Sciatic nerve (tissue), 2 donors: ENCODE measurements at regions not wholly inside any gene's neighbourhood (a gene's known extent, or its start where the extent isn't known, plus 50 kb on each side); places are given as distances from the start of the nearest gene placed in this dataset.

ENCODE experiments used
- ATAC-seq: fragments of 200-7000 bp; cut with Tn5 transposase; one replicate; pipeline ENCODE4 v1.9.1; 2020; ENCODE audit warnings: mild to moderate bottlenecking, moderate library complexity
- DNase-seq: peaks from one replicate; pipeline ENCODE4 v3.0.0-alpha.2; 2020; ENCODE audit warnings: low spot score
- intact Hi-C: fragments of 100-400 bp; cut with DNase I; formaldehyde crosslinking; loops from one replicate; pipeline ENCODE4 v1.14.2; 2022
- donor health status: DM: no; HTN: no; CAD: no.
- donor health status: DM: no; HTN: no; CAD: no.

GRCh38 chr13:26914624-26915023 lies 154.0 kb upstream of the GPR12 start:
- intact Hi-C loops = no loop called here
- ATAC-seq (no peak), DNase-seq (no peak)

DNA sequence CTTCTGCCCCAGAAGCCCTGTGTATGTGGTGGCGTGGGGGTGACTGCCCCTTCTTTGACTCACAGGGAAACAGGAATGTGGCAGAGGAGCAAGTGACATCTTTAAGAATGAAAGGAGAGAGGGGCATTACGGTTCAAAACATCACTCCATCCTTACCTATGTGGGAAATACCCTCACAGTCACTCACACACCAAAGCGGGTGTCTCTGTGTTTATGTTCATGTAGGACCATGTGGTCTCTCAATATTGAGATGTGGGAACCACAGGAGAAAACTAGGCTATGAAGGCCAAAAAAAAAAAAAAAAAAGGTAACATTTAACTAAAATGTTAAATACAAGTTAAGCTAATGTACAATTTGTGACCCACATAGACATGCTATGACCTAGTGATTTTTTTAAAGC lies 153.6 kb upstream of the GPR12 start:
- DNase-seq (no peak), ATAC-seq (no peak)
- intact Hi-C loops = no loop called here

GRCh38 chr13:26910754-26911465 lies 150.3 kb upstream of the GPR12 start:
- intact Hi-C loops = no loop called here
- no peak for DNase-seq
- ATAC-seq = no peak

DNA sequence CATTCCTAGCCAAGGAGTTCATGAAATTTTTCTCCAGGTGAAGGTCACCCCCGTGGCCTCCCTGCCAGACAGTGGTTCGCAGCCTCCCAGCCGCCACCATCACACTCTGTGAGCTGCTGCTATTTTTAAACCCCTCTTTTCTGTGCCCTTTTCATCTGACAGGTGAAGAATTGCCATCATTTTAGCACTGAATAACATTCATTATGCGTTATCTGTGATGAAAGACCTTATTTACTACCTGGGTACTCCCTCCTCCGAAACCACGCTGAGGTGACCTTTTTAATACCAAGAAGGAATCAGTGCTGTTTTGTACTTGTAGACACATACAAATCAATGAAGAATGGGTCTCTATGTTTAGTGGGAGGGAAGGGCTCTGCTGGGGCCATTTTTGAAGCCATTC lies 148.9 kb upstream of the GPR12 start:
- no peak for ATAC-seq
- peak; percentile 23 for DNase-seq
- intact Hi-C loops = no loop called here

DNA sequence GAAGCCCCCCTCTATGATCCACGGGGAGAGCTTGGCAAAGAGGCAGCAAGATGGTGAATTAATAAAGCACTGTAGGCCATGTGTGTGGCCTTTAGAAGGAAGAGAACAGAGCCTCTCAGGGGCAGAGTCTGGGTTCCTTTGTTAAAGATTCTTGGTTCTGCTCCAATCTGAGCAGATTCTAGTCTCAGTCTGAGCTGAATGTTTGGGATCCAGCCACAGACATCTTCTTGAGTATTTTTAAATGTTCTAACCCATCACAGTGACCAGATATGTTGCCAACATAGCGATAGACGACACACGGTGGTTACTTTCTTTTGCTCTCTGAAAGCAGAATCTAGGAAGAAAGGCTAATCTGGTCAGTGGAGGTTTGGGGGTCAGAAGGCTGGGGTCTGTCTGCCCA lies 147.5 kb upstream of the GPR12 start:
- DNase-seq = no peak
- intact Hi-C loops = no loop called here
- ATAC-seq = no peak

GRCh38 chr13:26899202-26899601 lies 138.6 kb upstream of the GPR12 start:
- intact Hi-C loops = no loop called here
- no peak for DNase-seq
- ATAC-seq = no peak

DNA sequence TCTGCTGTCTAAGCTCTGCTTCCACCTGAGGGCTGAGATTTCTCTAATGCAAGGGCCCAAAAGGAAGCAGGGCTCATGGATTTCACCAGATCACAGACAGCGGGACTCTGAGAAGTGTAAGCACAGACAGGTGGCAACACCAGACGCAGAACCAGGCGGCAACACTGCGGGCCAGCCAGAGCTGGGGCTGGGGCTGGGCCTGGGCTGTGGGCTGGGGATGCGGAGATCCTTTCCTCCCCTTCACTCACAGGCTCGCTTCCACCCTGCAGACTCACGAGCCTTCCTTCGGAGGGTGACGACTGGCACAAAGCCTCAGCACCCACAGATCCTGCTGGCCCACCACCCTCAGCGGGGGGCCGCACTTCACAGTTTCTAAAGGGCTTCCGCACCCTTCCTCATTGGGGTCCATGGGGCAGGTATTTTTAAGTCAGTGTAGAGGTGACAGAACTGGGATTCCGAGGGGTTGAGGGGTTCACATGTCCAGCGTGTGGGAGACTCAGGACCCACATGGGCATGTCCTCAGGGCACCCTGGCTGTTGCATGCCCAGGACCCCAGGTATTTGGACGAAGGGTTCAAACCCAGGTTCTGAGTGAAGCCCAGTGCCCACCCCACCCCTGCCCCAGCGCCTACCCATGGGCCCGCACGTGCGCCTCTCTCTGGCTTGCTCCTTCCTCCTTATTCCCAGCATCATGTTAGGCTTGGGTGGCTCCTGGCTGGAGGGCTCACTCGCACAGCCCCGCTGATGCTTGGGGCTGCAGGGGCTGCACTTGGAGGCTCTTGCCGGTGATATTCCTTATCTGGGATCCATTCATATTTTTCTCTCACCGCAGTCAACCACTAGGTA lies 137.3 kb upstream of the GPR12 start:
- ATAC-seq = no peak
- intact Hi-C loops = no loop called here
- no peak for DNase-seq

GRCh38 chr13:26896986-26897668 lies 136.5 kb upstream of the GPR12 start:
- intact Hi-C loops = no loop called here
- ATAC-seq = no peak

DNA sequence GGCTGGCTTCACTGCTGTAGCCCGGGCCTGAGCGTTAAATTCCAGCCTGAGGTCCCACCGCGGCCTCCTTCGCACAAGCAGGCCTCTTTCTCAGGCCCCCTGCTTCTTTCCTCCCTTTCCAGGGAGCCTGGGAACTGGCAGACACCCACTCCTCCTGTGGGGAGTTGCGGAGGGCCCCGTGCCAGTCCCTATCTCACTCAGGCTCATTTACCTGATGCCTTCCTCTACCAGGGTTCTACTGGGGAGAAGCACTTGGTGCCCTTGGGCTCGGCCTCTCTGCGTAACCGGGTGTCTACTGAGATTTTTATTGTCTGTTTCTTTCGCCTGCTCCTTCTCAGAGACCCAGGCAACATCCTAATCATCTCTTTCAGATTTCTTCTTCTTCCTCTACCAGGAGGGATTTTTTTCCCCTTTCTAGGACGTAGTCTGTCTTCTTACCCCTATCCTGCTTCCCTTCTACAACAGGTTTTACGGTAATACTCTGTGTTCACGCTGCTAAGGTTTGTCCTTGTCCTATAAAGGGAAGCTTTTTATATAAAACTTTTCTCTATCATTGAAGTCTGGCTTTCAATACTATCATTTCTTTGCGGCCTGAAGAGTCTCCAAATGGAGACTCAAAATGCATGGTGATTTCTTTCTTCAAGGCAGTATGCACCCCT lies 135.4 kb upstream of the GPR12 start:
- intact Hi-C loops = no loop called here
- DNase-seq (no peak), ATAC-seq (no peak)

More at GRCh38 chr13:26896986-26897668, 136.5 kb upstream of the GPR12 start:
- DNase-seq = no peak

DNA sequence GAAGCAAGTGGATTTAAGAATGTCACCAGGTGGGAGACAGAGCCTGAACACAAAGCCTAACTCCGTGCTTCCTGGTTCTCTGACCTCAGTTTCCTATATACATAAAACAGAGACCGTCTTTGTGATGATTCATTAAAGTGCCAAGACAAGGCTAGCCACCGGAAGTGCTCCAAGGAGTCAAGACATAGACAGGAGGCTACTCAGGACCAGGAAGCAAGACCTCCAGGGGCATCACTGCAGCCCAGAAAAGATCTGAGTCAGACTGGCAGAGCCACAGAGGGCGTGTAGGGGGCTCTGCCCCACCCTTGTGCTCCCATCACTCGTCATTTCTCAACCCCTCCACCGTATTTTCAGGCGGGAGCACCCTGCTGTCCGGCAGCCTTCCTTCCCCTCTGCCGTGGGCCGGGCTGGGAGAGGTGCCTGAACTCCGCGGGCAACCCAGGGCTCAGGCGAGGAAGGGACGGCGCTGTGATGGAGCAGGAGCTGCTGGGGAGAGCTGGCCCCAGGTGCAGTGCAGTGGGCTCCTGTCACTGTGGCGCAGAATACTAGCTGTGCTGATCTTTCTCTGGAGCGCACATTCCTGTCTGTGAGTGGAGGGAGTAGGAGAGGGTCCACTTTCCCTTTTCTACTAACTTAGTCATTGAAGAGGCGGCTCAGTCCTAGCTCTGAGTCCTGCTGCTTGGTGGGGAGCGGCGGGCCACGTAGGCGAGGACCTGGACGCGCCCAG lies 134.7 kb upstream of the GPR12 start:
- intact Hi-C loops = no loop called here
- ATAC-seq = no peak
- no peak for DNase-seq

- intact Hi-C loops = no loop called here
- DNase-seq (no peak), ATAC-seq (no peak)
Observed at GRCh38 chr13:26888632-26889031, 128.0 kb upstream of the GPR12 start.

DNA sequence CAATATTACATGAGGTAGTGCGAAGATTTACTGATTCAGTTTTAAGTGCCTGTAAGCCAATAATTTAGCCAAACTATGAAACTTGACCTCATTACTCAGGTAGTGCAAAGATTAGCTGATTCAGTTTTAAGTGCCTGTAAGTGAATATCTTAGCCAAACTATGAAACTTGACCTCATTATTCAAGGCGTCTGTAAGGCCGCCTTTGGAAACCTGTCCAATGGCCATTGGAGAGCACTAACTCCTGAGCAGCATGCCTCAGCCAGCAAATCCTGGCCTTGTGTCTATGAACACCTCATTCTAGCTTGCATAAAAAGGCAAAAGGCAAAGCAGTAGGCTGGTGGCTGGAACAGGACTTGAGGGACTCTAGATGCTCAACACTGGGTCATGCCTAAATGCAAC lies 127.0 kb upstream of the GPR12 start:
- no peak for ATAC-seq
- no peak for DNase-seq
- intact Hi-C loops = no loop called here

DNA sequence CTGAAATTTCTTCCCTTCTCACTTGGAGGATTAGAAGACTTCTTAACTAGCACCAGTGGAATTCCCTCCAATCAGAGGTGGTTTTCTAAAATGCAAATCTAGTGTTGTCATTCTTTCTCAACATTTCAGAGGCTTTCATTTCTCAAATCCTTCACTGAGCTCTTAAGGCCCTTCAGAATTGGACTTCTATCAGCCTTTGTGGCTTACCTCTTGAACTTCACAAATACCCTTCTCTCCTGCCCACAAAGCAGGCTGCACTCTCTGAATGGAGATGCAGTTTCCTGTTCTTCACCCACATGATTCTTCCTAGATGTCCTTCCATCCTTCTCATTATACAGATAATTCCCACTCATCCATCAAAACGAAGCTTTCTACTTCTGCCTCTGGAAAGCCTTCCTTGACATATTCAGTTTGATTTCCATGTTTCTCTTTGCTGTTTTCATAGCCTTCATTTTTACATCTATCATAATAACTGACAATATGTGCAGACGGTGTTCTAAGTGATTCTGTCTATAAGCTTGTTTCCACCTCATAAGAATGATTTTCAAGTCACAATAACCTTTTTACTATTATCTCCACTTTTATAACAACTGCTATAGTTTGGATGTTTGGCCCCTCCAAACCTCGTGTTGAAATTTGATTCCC lies 123.1 kb upstream of the GPR12 start:
- DNase-seq (no peak), ATAC-seq (no peak)
- intact Hi-C loops = no loop called here

DNA sequence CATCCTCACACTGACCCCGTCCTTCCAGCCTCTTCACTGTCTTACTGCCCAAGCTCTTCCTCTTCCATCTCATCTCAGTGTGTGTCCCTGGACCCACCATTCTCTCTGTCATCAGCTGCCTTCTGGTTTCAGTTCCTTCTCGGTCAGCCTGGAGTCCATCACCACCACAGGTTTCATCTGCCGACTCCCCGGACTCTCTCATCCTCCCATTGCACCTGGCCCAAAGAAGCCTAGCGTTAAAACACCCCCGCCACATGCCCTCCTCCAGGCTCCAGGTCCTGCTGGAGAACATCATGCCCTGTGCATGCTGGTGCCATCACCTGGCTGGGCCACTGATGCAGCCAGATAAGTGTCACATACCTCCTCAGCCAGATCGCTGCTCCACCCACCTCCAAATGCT lies 122.1 kb upstream of the GPR12 start:
- ATAC-seq = no peak
- no peak for DNase-seq
- intact Hi-C loops = no loop called here

GRCh38 chr13:26881154-26881553 lies 120.6 kb upstream of the GPR12 start:
- DNase-seq (no peak), ATAC-seq (no peak)
- intact Hi-C loops = no loop called here

DNA sequence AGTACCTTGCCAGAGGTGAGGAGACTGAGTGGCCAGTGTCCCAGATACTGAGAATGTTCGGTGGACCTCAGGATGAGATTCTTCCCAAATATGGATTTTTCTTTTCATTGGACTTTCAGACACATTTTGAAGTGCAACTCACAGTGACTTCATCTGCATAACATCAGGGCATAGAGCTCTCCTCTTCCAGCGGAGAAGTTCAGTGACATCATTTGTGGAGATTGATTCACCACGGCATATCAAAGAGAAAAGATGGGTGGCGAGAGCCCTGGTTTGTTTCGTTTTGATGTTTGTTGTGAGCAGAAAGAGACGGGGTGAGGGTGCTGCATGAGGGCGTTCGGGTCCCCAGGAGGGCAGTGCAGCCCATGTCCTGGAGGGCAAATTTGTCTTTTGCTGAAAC lies 120.1 kb upstream of the GPR12 start:
- intact Hi-C loops = no loop called here
- ATAC-seq = no peak
- DNase-seq = no peak

DNA sequence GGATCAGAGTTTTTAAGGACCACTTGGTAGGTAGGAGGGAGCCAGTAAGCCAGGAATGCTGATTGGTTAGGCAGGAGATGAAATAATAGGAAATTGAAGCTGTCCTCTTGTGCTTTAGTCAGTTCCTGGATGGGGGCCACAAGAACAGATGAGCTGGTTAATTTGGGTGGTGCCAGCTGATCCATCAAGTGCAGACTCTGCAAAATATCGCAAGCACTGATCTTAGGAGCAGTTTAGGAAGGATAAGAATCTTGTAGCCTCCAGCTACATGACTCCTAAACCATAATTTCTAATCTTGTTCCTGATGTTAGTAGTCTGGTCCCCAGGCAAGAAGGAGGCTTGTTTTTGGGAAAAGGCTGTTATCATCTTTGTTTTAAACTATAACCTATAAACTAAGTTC lies 117.9 kb upstream of the GPR12 start:
- intact Hi-C loops = no loop called here
- DNase-seq = no peak
- ATAC-seq = no peak

GRCh38 chr13:26873386-26873698 lies 112.8 kb upstream of the GPR12 start:
- ATAC-seq = no peak
- no peak for DNase-seq
- intact Hi-C loops = no loop called here
